Neural progenitor cell (in vitro differentiated cells): ENCODE measurements at regions not wholly inside any gene's neighbourhood (a gene's known extent, or its start where the extent isn't known, plus 50 kb on each side); places are given as distances from the start of the nearest gene placed in this dataset.

Source experiments
- DNase-seq: peaks from one replicate; pipeline ENCODE4 v3.0.0-alpha.2; 2016; ENCODE audit warnings: low spot score
- H2AFZ ChIP-seq: fragments of 200-600 bp; sonication (generic); replicated peaks from 2 replicates; pipeline ENCODE4 v1.6.1; 2016; ENCODE audit warnings: antibody characterized with exemption
- H3F3A ChIP-seq: fragments of 200-600 bp; sonication (generic); 2 replicates; pipeline ENCODE4 v1.6.1; 2016; ENCODE audit warnings: antibody characterized with exemption, low read depth
- H3K27ac ChIP-seq: fragments of 200-600 bp; sonication (generic); 2 replicates; pipeline ENCODE4 v1.5.1; 2016; ENCODE audit warnings: mild to moderate bottlenecking
- H3K27me3 ChIP-seq: fragments of 200-600 bp; sonication (generic); 2 replicates; pipeline ENCODE4 v1.6.1; 2016; ENCODE audit warnings: mild to moderate bottlenecking, moderate library complexity
- H3K36me3 ChIP-seq: fragments of 200-600 bp; sonication (generic); 2 replicates; pipeline ENCODE4 v1.5.1; 2016
- H3K4me1 ChIP-seq: fragments of 200-600 bp; sonication (generic); 2 replicates; pipeline ENCODE4 v1.6.1; 2016; ENCODE audit warnings: mixed run types
- H3K4me2 ChIP-seq: fragments of 200-600 bp; sonication (generic); 2 replicates; pipeline ENCODE4 v1.6.1; 2016
- H3K4me3 ChIP-seq: fragments of 200-600 bp; sonication (generic); 2 replicates; pipeline ENCODE4 v1.5.1; 2016
- H3K79me2 ChIP-seq: fragments of 200-600 bp; sonication (generic); 2 replicates; pipeline ENCODE4 v1.6.1; 2016; ENCODE audit warnings: low read depth
- H3K9ac ChIP-seq: fragments of 200-600 bp; sonication (generic); 2 replicates; pipeline ENCODE4 v1.6.1; 2016
- H3K9me3 ChIP-seq: fragments of 200-600 bp; sonication (generic); 2 replicates; pipeline ENCODE4 v1.5.1; 2016; ENCODE audit warnings: low read depth
- H4K20me1 ChIP-seq: fragments of 200-600 bp; sonication (generic); 2 replicates; pipeline ENCODE4 v1.6.1; 2016; ENCODE audit warnings: low read depth
- H3K27ac Mint-ChIP-seq: 3 replicates; pipeline ENCODE4 v1.8.0; 2021; ENCODE audit warnings: mixed read lengths
- H3K27me3 Mint-ChIP-seq: 2 replicates; pipeline ENCODE4 v1.8.0; 2022; ENCODE audit warnings: low read depth, mild to moderate bottlenecking, inconsistent platforms, moderate library complexity, mixed read lengths; ENCODE audit not compliant: insufficient read depth
- H3K36me3 Mint-ChIP-seq: 3 replicates; pipeline ENCODE4 v1.8.0; 2021; ENCODE audit warnings: mixed read lengths
- H3K4me1 Mint-ChIP-seq: 3 replicates; pipeline ENCODE4 v1.8.0; 2021; ENCODE audit warnings: mixed read lengths
- H3K4me3 Mint-ChIP-seq: 3 replicates; pipeline ENCODE4 v1.8.0; 2021; ENCODE audit warnings: mild to moderate bottlenecking, moderate library complexity, mixed read lengths
- H3K9me3 Mint-ChIP-seq: 3 replicates; pipeline ENCODE4 v1.8.0; 2020; ENCODE audit warnings: mixed read lengths
- CTCF ChIP-seq: fragments of 200-600 bp; sonication (generic); IDR thresholded peaks from 2 replicates; pipeline ENCODE4 v1.5.1; 2017; ENCODE audit warnings: antibody characterized with exemption, mild to moderate bottlenecking
- EZH2 ChIP-seq: fragments of 200-600 bp; sonication (generic); IDR thresholded peaks from 2 replicates; pipeline ENCODE4 v1.6.1; 2017; ENCODE audit warnings: antibody characterized with exemption, mild to moderate bottlenecking, moderate library complexity
- EZH2phosphoT487 ChIP-seq: fragments of 200-600 bp; sonication (generic); IDR thresholded peaks from 2 replicates; pipeline ENCODE4 v1.6.1; 2017; ENCODE audit warnings: antibody characterized with exemption

GRCh38 chr3:110806924-110807323 is 264.7 kb upstream of the NECTIN3 start:
- no peaks in the 10 kb centered on the region for H3K27me3 Mint-ChIP-seq
- Histone ChIP-seq H3K79me2 (no peaks in the 10 kb centered on the region), H3K27me3 (no peaks in the 10 kb centered on the region), H3F3A (no peaks in the 10 kb centered on the region), H3K36me3 (no peaks in the 10 kb centered on the region), H3K9me3 (no peaks in the 10 kb centered on the region), H3K4me1 (peaks cover 4% of the 10 kb centered on the region), H4K20me1 (no peaks in the 10 kb centered on the region), H3K4me3 (no peak overlapping the region), H3K4me2 (no peak overlapping the region), H2AFZ (no peak overlapping the region), H3K9ac (no peak overlapping the region), H3K27ac (no peak overlapping the region)
- TF ChIP-seq EZH2 = no peak
- no peak for TF ChIP-seq EZH2phosphoT487
- TF ChIP-seq CTCF = no peak
- H3K9me3 Mint-ChIP-seq = no peaks in the 10 kb centered on the region
- no peak overlapping the region for H3K4me3 Mint-ChIP-seq
- H3K36me3 Mint-ChIP-seq = no peaks in the 10 kb centered on the region
- no peak overlapping the region for H3K27ac Mint-ChIP-seq
- no peak for DNase-seq
- no peaks in the 10 kb centered on the region for H3K4me1 Mint-ChIP-seq

GRCh38 chr3:110808630-110809029 is 263.0 kb upstream of the NECTIN3 start:
- no peak overlapping the region for H2AFZ ChIP-seq
- H3K36me3 Mint-ChIP-seq = no peaks in the 10 kb centered on the region
- H3F3A ChIP-seq = no peaks in the 10 kb centered on the region
- H3K27me3 Mint-ChIP-seq = no peaks in the 10 kb centered on the region
- H3K27ac Mint-ChIP-seq = no peak overlapping the region
- TF ChIP-seq EZH2 (no peak), EZH2phosphoT487 (no peak), CTCF (no peak)
- DNase-seq = no peak
- peaks cover 4% of the 10 kb centered on the region for H3K4me1 ChIP-seq
- no peaks in the 10 kb centered on the region for H4K20me1 ChIP-seq
- no peak overlapping the region for H3K9ac ChIP-seq
- H3K4me3 ChIP-seq = no peak overlapping the region
- no peaks in the 10 kb centered on the region for H3K27me3 ChIP-seq
- H3K4me2 ChIP-seq = no peak overlapping the region
- H3K4me3 Mint-ChIP-seq = no peak overlapping the region
- H3K79me2 ChIP-seq = no peaks in the 10 kb centered on the region
- no peaks in the 10 kb centered on the region for H3K4me1 Mint-ChIP-seq
- H3K27ac ChIP-seq = no peak overlapping the region
- H3K9me3 Mint-ChIP-seq = no peaks in the 10 kb centered on the region
- no peaks in the 10 kb centered on the region for H3K36me3 ChIP-seq
- no peaks in the 10 kb centered on the region for H3K9me3 ChIP-seq

- Mint-ChIP-seq H3K4me3 (no peak overlapping the region), H3K4me1 (peaks cover 7% of the 10 kb centered on the region), H3K9me3 (no peaks in the 10 kb centered on the region), H3K27me3 (no peaks in the 10 kb centered on the region), H3K27ac (no peak overlapping the region), H3K36me3 (no peaks in the 10 kb centered on the region)
- Histone ChIP-seq H3K27ac (no peak overlapping the region), H2AFZ (no peak overlapping the region), H4K20me1 (no peaks in the 10 kb centered on the region), H3K4me2 (no peak overlapping the region), H3K4me1 (peaks cover 14% of the 10 kb centered on the region), H3K27me3 (no peaks in the 10 kb centered on the region), H3K79me2 (no peaks in the 10 kb centered on the region), H3K4me3 (no peak overlapping the region), H3F3A (no peaks in the 10 kb centered on the region), H3K9ac (no peak overlapping the region), H3K9me3 (no peaks in the 10 kb centered on the region), H3K36me3 (no peaks in the 10 kb centered on the region)
- DNase-seq = no peak
- TF ChIP-seq CTCF (no peak), EZH2phosphoT487 (no peak), EZH2 (no peak)
Measured at GRCh38 chr3:110810356-110810755, 261.3 kb upstream of the NECTIN3 start.

GRCh38 chr3:110811050-110811449 is 260.6 kb upstream of the NECTIN3 start:
- H3F3A ChIP-seq = no peaks in the 10 kb centered on the region
- Mint-ChIP-seq H3K36me3 (no peaks in the 10 kb centered on the region), H3K27me3 (no peaks in the 10 kb centered on the region), H3K27ac (no peak overlapping the region), H3K4me1 (peaks cover 7% of the 10 kb centered on the region), H3K4me3 (no peak overlapping the region), H3K9me3 (no peaks in the 10 kb centered on the region)
- H3K9me3 ChIP-seq = no peaks in the 10 kb centered on the region
- H3K9ac ChIP-seq = no peak overlapping the region
- no peak overlapping the region for H3K27ac ChIP-seq
- H3K4me1 ChIP-seq = peaks cover 14% of the 10 kb centered on the region
- H4K20me1 ChIP-seq = no peaks in the 10 kb centered on the region
- no peak overlapping the region for H3K4me3 ChIP-seq
- TF ChIP-seq CTCF (no peak), EZH2 (no peak)
- H3K27me3 ChIP-seq = no peaks in the 10 kb centered on the region
- H3K36me3 ChIP-seq = no peaks in the 10 kb centered on the region
- H2AFZ ChIP-seq = no peak overlapping the region
- no peaks in the 10 kb centered on the region for H3K79me2 ChIP-seq
- H3K4me2 ChIP-seq = no peak overlapping the region
- no peak for DNase-seq
